Psoas muscle (tissue), 7 donors: ENCODE measurements at regions not wholly inside any gene's neighbourhood (a gene's known extent, or its start where the extent isn't known, plus 50 kb on each side); places are given as distances from the start of the nearest gene placed in this dataset.
A peak's percentile ranks its signal among the peaks of the same experiment; 100 is the strongest.

Experiments
- ATAC-seq, 4 donors: fragments of 200-7000 bp; cut with Tn5 transposase; one replicate each; pipeline ENCODE4 v1.9.1; 2020; ENCODE audit warnings: moderate library complexity in 3 of 4, mild to moderate bottlenecking in 2 of 4
- DNase-seq, 2 donors: peaks; one replicate each; pipeline ENCODE4 v3.0.0-alpha.2; 2020
- H3K27ac ChIP-seq: fragments of 200-600 bp; one replicate; pipeline ENCODE4 v1.8.0; 2022
- H3K27me3 ChIP-seq, 3 donors: fragments of 200-600 bp in 1 of 3; one replicate each; pipeline versions ENCODE4 v1.6.1 to v1.8.0; 2013 to 2022; ENCODE audit warnings: low read length in 2 of 3, mild to moderate bottlenecking in 2 of 3, moderate library complexity in 1 of 3; ENCODE audit not compliant: insufficient read depth in 3 of 3
- H3K36me3 ChIP-seq, 2 donors: fragments of 200-600 bp in 1 of 2; one replicate each; pipeline versions ENCODE4 v1.6.1 to v1.8.0; 2013 to 2022; ENCODE audit warnings: low read depth in 1 of 2, mild to moderate bottlenecking in 1 of 2, moderate library complexity in 1 of 2; ENCODE audit not compliant: insufficient read depth in 1 of 2
- H3K4me1 ChIP-seq: fragments of 200-600 bp; one replicate; pipeline ENCODE4 v1.8.0; 2022
- H3K4me3 ChIP-seq: fragments of 200-600 bp; one replicate; pipeline ENCODE4 v1.8.0; 2022; ENCODE audit warnings: mild to moderate bottlenecking
- H3K9me3 ChIP-seq: fragments of 200-600 bp; one replicate; pipeline ENCODE4 v1.8.0; 2022
- WGBS, 3 donors: extraction: QIAGEN DNeasy Blood & Tissue Kit; methylation state at CpG; one replicate each; pipeline versions ENCODE4 v1.1.6 to v1.1.7; 2013; 5-methylcytosine and 5-hydroxymethylcytosine counted together
- intact Hi-C, 2 donors: fragments of 100-400 bp; cut with DNase I; formaldehyde crosslinking; loops; one replicate each; pipeline versions ENCODE4 v1.11.0 to v1.14.2; 2022
- TF ChIP-seq, protein P1 (sequence below): fragments of 200-600 bp; IDR thresholded peaks from one replicate; pipeline ENCODE4 v1.8.0; 2022; ENCODE audit warnings: antibody characterized with exemption
- donor health status: healthy with polysubstance abuse.
- donor health status: DM: no; HTN: no; CAD: no; lungs with moderate emphysema.
- donor health status: Bipolar disorder and iron deficiency.
- donor health status: healthy.
- donor health status: DM: yes; HTN: yes; CAD: no.
- donor health status: DM: no; HTN: no; CAD: no.
- donor health status: DM: yes; HTN: yes; CAD: no.

DNA sequence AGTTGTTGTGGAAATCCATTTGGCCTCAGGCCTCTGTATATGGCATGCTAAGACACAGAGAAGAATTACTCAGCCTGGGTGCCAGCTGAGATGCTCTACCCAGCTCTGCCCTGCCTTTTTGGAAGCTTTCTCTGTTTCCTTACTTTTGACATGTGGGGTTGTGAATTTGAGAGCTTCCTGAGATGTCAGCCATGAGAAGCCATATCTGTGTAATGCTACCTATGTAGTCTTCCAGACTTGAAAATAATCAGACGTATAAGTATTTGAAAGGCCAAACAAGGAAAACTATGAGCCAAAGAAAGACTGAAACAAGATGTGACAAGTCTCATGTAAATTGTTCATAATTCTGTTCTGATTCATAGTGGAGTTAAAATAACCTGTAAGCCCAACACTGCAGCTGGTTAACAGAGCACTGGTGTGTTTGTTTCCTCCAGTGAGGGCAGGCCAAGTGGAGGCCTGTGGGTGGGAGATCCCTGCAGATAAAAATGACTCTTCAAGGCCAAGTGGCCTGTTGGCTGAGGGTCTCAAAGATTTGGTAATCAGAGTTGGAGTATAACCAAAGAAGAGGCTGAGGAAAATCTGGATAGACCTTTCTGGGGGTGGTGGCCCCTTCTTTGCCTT, 94.0 kb downstream of the TMX1 start:
- DNase-seq (peak in 1 of 2 donors; percentile 35), ATAC-seq (peak in 1 of 4 donors; percentile 36)
- WGBS, 3 donors = 56 to 76% (median 75%) methylated on average over 1 of the region's 1 CpG
- Histone ChIP-seq H3K36me3 (no peaks in the 10 kb centered on the region), H3K27me3 (no peaks in the 10 kb centered on the region), H3K9me3 (no peaks in the 10 kb centered on the region), H3K4me1 (peaks cover 13% of the 10 kb centered on the region), H3K27ac (no peak overlapping the region), H3K4me3 (no peak overlapping the region)
- intact Hi-C loops = no loop called here
- TF ChIP-seq, protein P1, sequence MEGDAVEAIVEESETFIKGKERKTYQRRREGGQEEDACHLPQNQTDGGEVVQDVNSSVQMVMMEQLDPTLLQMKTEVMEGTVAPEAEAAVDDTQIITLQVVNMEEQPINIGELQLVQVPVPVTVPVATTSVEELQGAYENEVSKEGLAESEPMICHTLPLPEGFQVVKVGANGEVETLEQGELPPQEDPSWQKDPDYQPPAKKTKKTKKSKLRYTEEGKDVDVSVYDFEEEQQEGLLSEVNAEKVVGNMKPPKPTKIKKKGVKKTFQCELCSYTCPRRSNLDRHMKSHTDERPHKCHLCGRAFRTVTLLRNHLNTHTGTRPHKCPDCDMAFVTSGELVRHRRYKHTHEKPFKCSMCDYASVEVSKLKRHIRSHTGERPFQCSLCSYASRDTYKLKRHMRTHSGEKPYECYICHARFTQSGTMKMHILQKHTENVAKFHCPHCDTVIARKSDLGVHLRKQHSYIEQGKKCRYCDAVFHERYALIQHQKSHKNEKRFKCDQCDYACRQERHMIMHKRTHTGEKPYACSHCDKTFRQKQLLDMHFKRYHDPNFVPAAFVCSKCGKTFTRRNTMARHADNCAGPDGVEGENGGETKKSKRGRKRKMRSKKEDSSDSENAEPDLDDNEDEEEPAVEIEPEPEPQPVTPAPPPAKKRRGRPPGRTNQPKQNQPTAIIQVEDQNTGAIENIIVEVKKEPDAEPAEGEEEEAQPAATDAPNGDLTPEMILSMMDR = no peak

DNA sequence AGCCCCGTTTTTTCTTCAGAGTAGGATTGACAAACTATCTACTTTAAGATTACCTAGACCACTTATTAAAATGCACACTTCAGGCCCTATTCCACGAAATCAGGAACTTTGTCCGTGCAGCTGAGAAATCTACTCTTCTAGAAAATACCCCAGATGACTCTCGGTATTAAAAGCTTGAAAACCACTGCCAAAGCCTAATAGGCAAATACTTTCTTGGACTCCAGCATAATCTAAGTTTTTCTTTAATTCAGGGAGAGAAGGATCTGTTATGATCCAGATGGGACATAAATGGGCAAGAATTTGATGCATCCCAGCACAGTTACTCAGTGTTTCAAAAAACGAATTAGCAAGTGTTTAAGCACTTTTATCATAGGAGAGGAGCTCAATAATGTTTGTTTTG, 94.5 kb downstream of the TMX1 start:
- H3K36me3 ChIP-seq = no peaks in the 10 kb centered on the region
- peaks cover 13% of the 10 kb centered on the region for H3K4me1 ChIP-seq
- H3K27ac ChIP-seq = no peak overlapping the region
- 54 to 75% (median 56%) methylated on average over 5 of the region's 5 CpGs for WGBS, 3 donors
- TF ChIP-seq, protein P1 = no peak
- intact Hi-C loops = no loop called here
- no peak for DNase-seq
- H3K9me3 ChIP-seq = no peaks in the 10 kb centered on the region
- ATAC-seq = peak in 1 of 4 donors; percentile 15
- no peak overlapping the region for H3K4me3 ChIP-seq
- H3K27me3 ChIP-seq = no peaks in the 10 kb centered on the region

DNA sequence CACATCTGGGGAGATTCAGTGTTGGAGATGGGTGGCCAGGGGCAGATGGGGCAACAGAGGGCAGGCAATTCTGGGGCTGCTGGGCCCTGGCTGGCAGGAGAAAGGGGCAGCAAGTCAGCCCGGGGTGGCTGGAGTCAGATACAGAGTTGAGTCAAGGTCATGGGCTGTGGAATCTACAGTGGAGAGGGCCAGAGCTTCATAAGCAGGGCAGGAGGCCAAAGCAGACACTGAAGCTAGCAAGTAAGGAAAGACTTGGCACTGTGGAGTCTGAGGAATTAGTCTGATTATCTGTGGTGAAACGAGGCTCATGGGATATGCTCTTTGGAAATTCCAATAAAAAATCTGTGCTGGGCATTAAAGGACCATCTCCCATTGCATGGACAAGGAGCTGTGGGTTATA, 95.5 kb downstream of the TMX1 start:
- Histone ChIP-seq H3K27me3 (no peaks in the 10 kb centered on the region), H3K27ac (no peak overlapping the region), H3K9me3 (no peaks in the 10 kb centered on the region), H3K4me1 (peaks cover 13% of the 10 kb centered on the region), H3K36me3 (no peaks in the 10 kb centered on the region), H3K4me3 (no peak overlapping the region)
- WGBS, 3 donors = 9 to 24% (median 21%) methylated on average over 2 of the region's 2 CpGs
- intact Hi-C loops = no loop called here
- peak; percentile 65 to 75 for DNase-seq
- peak; percentile 70 to 86 (median 78) for ATAC-seq
- TF ChIP-seq, protein P1 = no peak

DNA sequence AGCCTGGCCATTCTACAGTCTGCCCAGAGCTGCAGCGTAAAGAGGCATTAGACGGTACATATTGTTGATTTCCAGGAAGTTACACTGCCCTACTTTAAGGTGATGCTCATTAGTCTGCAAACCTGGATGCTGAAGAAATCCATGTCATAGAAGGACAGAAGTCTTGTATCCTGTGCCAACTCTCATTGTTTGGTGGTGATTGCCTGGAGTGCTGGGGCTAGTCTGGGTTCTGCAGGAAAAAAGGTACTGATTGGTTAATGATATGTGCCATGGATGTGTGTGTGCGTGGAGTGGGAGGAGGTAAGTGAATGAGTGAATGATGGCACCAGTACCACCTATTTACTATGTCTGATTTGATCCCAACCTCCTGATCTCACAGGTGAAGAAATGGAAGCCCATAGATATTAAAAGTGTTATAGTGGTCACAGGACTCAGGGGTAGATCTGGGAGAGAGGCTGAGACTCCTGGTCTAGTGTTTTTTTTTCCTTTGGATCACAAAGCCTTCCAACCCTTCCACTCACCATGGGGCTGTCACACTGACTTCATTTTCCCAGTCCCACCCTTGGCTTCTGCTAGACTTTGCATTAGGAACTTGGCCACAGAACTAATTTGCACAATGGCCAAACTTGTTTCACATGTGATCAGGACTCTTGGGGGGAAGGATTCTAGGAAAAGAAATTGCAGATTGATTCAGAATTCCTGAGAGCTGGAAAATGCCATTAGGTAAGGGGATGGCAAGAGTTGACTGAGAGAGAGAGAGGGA, 96.1 kb downstream of the TMX1 start:
- Histone ChIP-seq H3K36me3 (no peaks in the 10 kb centered on the region), H3K27ac (no peak overlapping the region), H3K9me3 (no peaks in the 10 kb centered on the region), H3K27me3 (no peaks in the 10 kb centered on the region), H3K4me1 (peaks cover 13% of the 10 kb centered on the region), H3K4me3 (no peak overlapping the region)
- ATAC-seq (no peak), DNase-seq (no peak)
- WGBS, 3 donors = 38 to 68% (median 50%) methylated on average over 3 of the region's 3 CpGs
- intact Hi-C loops = no loop called here
- TF ChIP-seq, protein P1 = no peak
